ENCODE measurements at regions not wholly inside any gene's neighbourhood (a gene's known extent, or its start where the extent isn't known, plus 50 kb on each side); places are given as distances from the start of the nearest gene placed in this dataset.

DNA sequence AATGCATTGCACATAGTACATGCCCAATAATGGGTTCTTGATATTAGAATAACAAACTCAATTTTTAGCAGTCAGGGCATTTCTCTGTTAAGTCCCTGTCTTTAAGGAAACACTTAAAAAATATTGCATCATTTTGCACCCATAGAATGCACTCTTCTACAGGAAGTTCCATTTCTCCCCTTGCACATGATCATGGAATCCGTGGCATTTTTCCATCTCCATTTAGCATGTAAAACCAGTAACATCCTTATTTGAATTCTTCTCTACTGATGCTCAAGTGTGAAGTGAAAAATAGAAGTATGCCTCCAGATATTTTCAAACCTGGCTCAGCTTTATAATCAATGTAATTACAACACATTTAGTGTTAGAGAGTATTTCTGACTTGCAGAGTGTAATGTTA lies 192.8 kb downstream of the RWDD3 start:
- no peak for DNase-seq (ENCODE audit: extremely low read depth in 1 of 2, low read depth in 1 of 2)

GRCh38 chr1:95427525-95427924 lies 193.5 kb downstream of the RWDD3 start:
- DNase-seq (ENCODE audit: extremely low read depth in 1 of 2, low read depth in 1 of 2), result no peak

- no peak for DNase-seq (ENCODE audit: extremely low read depth in 1 of 2, low read depth in 1 of 2)
Observed at GRCh38 chr1:95431235-95431634, 197.2 kb downstream of the RWDD3 start.

DNA sequence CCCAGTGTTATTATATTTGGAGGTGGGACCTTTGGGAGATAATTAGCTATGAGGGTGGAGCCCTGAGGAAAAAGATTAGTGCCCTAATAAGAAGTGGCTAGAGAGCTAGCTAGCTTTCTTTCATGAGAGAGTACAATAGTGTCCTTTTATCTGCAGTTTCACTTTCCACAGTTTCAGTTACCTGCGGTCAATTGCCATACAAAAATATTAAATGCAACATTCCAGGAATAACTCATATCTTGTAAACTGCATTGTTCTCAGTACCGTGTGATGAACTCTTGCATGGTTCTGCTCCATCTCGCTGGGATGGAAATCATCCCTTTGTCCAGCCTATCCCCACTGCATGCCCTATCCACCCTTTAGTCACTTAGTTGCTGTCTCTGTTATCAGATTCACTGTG lies 201.6 kb downstream of the RWDD3 start:
- DNase-seq (ENCODE audit: extremely low read depth in 1 of 2, low read depth in 1 of 2), result no peak

GRCh38 chr1:95437011-95437410 lies 203.0 kb downstream of the RWDD3 start:
- DNase-seq (ENCODE audit: extremely low read depth in 1 of 2, low read depth in 1 of 2), result no peak

- DNase-seq (ENCODE audit: extremely low read depth in 1 of 2, low read depth in 1 of 2), result no peak
Observed at GRCh38 chr1:95437781-95438180, 203.8 kb downstream of the RWDD3 start.

- DNase-seq (ENCODE audit: extremely low read depth in 1 of 2, low read depth in 1 of 2), result no peak
Observed at GRCh38 chr1:95438218-95438948, 204.4 kb downstream of the RWDD3 start.

GRCh38 chr1:95440511-95440910 lies 206.5 kb downstream of the RWDD3 start:
- no peak for DNase-seq (ENCODE audit: extremely low read depth in 1 of 2, low read depth in 1 of 2)

- DNase-seq (ENCODE audit: extremely low read depth in 1 of 2, low read depth in 1 of 2), result no peak
Observed at GRCh38 chr1:95449516-95449915, 215.5 kb downstream of the RWDD3 start.

DNA sequence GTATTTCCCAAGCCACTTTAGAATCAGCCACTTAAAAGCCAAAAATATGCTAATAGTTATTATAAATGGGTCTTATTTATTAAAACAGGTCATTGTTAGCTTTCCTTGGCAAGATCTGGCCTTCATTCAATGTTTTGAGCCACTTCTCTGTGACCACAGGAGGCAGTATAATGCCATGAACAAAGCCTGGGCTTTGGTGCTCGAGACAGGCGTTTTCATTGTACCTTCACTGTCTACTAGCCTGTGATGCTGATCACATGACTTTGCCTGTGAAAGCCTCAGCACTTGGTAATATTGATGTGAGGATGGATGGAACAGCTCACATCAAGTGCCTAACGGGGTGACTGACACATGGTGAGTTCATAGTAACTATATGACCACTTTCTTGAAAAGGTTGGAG lies 217.0 kb downstream of the RWDD3 start:
- no peak for DNase-seq (ENCODE audit: extremely low read depth in 1 of 2, low read depth in 1 of 2)

DNA sequence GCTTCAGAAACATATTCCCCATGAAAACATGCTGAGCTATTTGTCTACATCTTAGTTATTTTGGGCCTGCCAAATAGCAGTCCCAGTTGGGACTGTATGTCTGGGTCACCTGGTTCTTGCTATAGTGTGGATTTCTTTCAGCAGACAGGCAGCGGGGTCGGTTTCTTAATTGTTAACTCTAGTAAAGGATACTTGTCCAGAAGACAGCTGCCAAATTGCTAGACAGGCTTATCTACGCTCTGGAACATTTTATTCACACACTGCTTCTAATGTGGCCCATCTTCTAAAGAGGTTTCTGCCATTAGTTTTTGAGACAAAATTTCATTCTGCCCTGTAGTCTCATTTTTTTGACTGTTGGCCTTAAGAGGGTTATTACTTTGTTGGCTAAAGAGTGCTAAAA lies 217.9 kb downstream of the RWDD3 start:
- no peak for DNase-seq (ENCODE audit: extremely low read depth in 1 of 2, low read depth in 1 of 2)

DNA sequence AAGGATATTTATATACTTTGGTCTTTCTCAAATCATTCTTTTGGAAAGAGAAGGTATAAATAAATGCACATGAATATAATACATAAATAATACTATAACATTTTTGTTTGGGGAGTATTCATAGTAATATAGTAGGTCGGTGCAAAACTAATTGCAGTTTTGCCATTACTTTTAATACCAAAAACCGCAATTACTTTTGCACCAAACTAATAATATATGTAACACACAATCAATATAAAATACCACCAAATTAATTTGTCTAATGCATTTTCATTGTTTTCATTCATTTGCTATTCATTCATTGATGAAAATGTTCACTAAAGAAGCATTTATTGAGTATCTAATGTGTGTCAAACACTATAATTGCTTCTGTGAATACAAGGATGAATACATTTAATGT lies 219.0 kb downstream of the RWDD3 start:
- no peak for DNase-seq (ENCODE audit: extremely low read depth in 1 of 2, low read depth in 1 of 2)

- no peak for DNase-seq (ENCODE audit: extremely low read depth in 1 of 2, low read depth in 1 of 2)
Observed at GRCh38 chr1:95467036-95467435, 233.0 kb downstream of the RWDD3 start.

GRCh38 chr1:95475686-95476457 lies 241.9 kb downstream of the RWDD3 start:
- DNase-seq (ENCODE audit: extremely low read depth in 1 of 2, low read depth in 1 of 2), result no peak

GRCh38 chr1:95496307-95496706 lies 262.3 kb downstream of the RWDD3 start:
- DNase-seq (ENCODE audit: extremely low read depth in 1 of 2, low read depth in 1 of 2), result no peak

DNA sequence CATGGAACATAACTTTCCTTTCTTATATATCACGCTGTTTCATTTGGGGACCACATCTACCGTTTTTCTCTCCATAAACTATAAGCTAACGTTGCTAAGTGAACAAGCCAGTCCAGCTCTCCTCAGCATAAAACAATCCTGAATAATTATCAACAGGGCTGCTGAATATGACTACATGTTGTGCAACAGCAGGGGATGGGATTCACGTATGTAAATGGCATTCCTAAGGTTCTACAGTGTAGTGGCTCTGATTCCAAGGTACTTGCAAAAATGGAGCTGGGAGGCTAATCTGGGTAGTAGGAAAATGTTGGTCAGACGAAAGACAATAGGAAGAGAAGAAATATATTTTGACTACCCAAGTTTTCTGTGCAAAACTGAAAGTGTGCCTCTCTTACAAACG lies 262.8 kb downstream of the RWDD3 start:
- no peak for DNase-seq (ENCODE audit: extremely low read depth in 1 of 2, low read depth in 1 of 2)

DNA sequence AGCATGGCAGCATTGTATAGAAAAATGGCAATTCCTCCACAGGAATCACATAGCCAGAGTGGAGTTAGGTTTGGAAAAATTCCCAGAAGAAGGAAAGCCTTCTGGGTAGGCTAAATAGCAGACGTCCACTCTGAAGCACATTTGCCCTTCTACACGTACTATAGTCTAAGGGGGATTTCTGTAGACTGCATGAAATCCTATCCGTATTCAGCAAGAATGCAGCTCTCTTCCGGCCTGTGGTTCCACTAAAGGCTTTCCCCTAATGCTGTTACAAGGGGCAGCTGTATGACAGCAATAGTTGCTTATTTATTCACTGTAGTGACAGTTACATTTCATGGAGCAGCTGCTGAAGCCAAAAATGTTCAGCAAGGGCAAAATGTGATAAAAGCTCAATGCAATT lies 263.6 kb downstream of the RWDD3 start:
- no peak for DNase-seq (ENCODE audit: extremely low read depth in 1 of 2, low read depth in 1 of 2)

DNA sequence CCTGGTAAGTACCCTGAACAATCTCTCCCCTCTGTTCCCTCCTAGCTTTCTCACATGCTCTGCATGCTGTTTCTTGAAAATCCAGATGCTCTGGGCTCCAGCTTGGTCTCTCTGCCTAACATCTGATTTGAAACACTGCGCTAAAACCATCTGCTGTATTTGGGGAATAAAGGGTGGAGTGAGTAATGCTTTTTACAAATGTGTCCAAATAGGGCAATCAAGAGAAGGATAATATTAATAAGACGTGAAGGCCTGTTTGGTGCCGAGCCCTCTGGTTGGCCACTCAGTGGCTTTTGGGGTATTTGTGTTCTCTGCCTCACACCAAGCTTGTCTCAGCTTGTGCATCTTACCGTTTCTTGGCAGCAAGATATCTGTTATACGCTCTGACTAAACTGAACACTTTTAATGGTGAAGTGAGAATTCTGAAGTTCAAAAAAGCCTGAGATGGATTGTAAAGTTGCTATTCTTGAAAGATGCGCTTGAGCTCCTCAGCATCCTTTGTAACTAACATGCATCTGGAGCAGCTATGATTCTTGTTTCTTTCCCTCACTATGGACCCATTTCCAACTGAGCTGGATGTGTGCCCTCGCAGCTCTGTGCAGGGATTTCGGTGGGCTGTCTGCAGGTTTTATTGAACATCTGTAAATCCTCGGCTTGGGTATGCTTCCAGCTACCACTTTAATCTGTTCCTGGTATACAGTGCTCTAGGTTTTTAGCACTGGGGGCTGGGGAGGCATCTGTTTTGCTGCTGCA lies 269.4 kb downstream of the RWDD3 start:
- no peak for DNase-seq (ENCODE audit: extremely low read depth in 1 of 2, low read depth in 1 of 2)

- no peak for DNase-seq (ENCODE audit: extremely low read depth in 1 of 2, low read depth in 1 of 2)
Observed at GRCh38 chr1:95504321-95504720, 270.3 kb downstream of the RWDD3 start.

GRCh38 chr1:95506736-95507414 lies 272.9 kb downstream of the RWDD3 start:
- DNase-seq (ENCODE audit: extremely low read depth in 1 of 2, low read depth in 1 of 2), result no peak

DNA sequence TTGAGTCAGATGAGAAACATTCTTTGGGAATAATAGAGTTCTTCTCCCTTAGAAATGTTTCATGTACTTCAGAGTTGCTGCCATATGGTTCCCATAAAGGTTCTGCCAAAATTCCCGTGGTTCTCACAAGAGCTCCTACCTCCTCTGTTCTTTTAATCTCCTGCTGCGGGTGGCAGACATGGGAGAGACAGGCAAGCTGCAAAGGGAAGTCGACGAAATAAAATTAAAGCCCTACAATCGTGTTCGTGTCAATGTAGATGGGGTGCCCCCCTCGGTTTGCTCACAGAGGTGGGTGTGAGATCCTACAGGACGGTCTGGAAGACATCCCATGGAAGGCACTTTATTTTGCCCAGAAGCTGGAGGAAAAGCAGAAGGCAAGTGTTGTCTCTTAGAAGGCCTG lies 276.0 kb downstream of the RWDD3 start:
- no peak for DNase-seq (ENCODE audit: extremely low read depth in 1 of 2, low read depth in 1 of 2)
